ENCODE measurements at regions not wholly inside any gene's neighbourhood (a gene's known extent, or its start where the extent isn't known, plus 50 kb on each side); places are given as distances from the start of the nearest gene placed in this dataset.

GRCh38 chr15:99482993-99483392 lies 82.8 kb upstream of the MEF2A start:
- intact Hi-C loops (cut with DNase I), result no loop called here
- no peaks in the 10 kb centered on the region for H3K36me3 ChIP-seq
- no peak overlapping the region for H3K27ac ChIP-seq
- no peak for TF ChIP-seq CTCF (IDR thresholded peaks at IDR 0.05)
- no peaks in the 10 kb centered on the region for H3K9me3 ChIP-seq
- H3K4me1 ChIP-seq, result peaks cover 4 to 13% of the 10 kb centered on the region in 2 donors
- H3K4me3 ChIP-seq, result no peak overlapping the region
- no peak for DNase-seq (ENCODE audit: low spot score in 2 of 2)
- H3K27me3 ChIP-seq, result no peaks in the 10 kb centered on the region

GRCh38 chr15:99485153-99485961 lies 80.4 kb upstream of the MEF2A start:
- H3K9me3 ChIP-seq, result no peaks in the 10 kb centered on the region
- H3K4me1 ChIP-seq, result peaks cover 4 to 13% of the 10 kb centered on the region in 2 donors
- DNase-seq (ENCODE audit: low spot score in 2 of 2), result no peak
- peak overlapping the region; percentile 67 to 74 for H3K27ac ChIP-seq
- H3K4me3 ChIP-seq, result no peak overlapping the region
- no peaks in the 10 kb centered on the region for H3K27me3 ChIP-seq
- TF ChIP-seq CTCF (IDR thresholded peaks at IDR 0.05), result no peak
- H3K36me3 ChIP-seq, result no peaks in the 10 kb centered on the region
- intact Hi-C loops (cut with DNase I), result no loop called here

- intact Hi-C loops (cut with DNase I), result no loop called here
- H3K36me3 ChIP-seq, result no peaks in the 10 kb centered on the region
- H3K4me1 ChIP-seq, result peaks cover 4 to 13% of the 10 kb centered on the region in 2 donors
- DNase-seq (ENCODE audit: low spot score in 2 of 2), result peak in 1 of 2 donors; percentile 67
- peak in 1 of 3 experiments; percentile 2 for TF ChIP-seq CTCF (IDR thresholded peaks at IDR 0.05)
- no peaks in the 10 kb centered on the region for H3K9me3 ChIP-seq
- no peaks in the 10 kb centered on the region for H3K27me3 ChIP-seq
- H3K27ac ChIP-seq, result peak overlapping the region; percentile 67 to 74
- peak overlapping the region; percentile 40 to 62 for H3K4me3 ChIP-seq
These were observed 79.8 kb upstream of the MEF2A start for GRCh38 chr15:99485992-99486370.

- Histone ChIP-seq H3K36me3 (no peaks in the 10 kb centered on the region), H3K9me3 (no peaks in the 10 kb centered on the region), H3K4me1 (peaks cover 4 to 13% of the 10 kb centered on the region in 2 donors), H3K27me3 (no peaks in the 10 kb centered on the region), H3K4me3 (peak overlapping the region; percentile 40 to 62), H3K27ac (peak overlapping the region; percentile 67 to 74)
- TF ChIP-seq CTCF (IDR thresholded peaks at IDR 0.05), result no peak
- intact Hi-C loops (cut with DNase I), result no loop called here
- DNase-seq (ENCODE audit: low spot score in 2 of 2), result peak; percentile 46 to 89
These were observed 79.1 kb upstream of the MEF2A start for GRCh38 chr15:99486371-99487336.

- intact Hi-C loops (cut with DNase I), result no loop called here
- peak in 1 of 2 donors; percentile 42 for DNase-seq (ENCODE audit: low spot score in 2 of 2)
- Histone ChIP-seq H3K4me3 (peak overlapping the region in 1 of 2 donors; percentile 62), H3K4me1 (peaks cover 4 to 13% of the 10 kb centered on the region in 2 donors), H3K27ac (peak overlapping the region; percentile 67 to 74), H3K27me3 (no peaks in the 10 kb centered on the region), H3K9me3 (no peaks in the 10 kb centered on the region), H3K36me3 (no peaks in the 10 kb centered on the region)
- no peak for TF ChIP-seq CTCF (IDR thresholded peaks at IDR 0.05)
These were observed 78.5 kb upstream of the MEF2A start for GRCh38 chr15:99487337-99487730.

All from ascending aorta (tissue), 2 donors.